H9 (cell line): ENCODE measurements at regions not wholly inside any gene's neighbourhood (a gene's known extent, or its start where the extent isn't known, plus 50 kb on each side); places are given as distances from the start of the nearest gene placed in this dataset.

Source experiments
- DNase-seq: peaks from one replicate; pipeline ENCODE4 v3.0.0-alpha.2; 2017
- H2AFZ ChIP-seq: one replicate; pipeline ENCODE4 v1.6.1; 2013; ENCODE audit warnings: mild to moderate bottlenecking, low read length, control low read depth, moderate library complexity
- H2AK5ac ChIP-seq: 2 replicates; pipeline ENCODE4 v1.6.1; 2013; ENCODE audit warnings: low read length, control low read depth, mixed read lengths; ENCODE audit not compliant: insufficient read length
- H2BK120ac ChIP-seq: one replicate; pipeline ENCODE4 v1.6.1; 2013; ENCODE audit warnings: low read depth, mild to moderate bottlenecking, low read length, control low read depth, inconsistent platforms; ENCODE audit not compliant: poor library complexity, severe bottlenecking
- H2BK12ac ChIP-seq: 2 replicates; pipeline ENCODE4 v1.6.1; 2013; ENCODE audit warnings: low read length, control low read depth, mixed read lengths, low read depth; ENCODE audit not compliant: insufficient read length
- H2BK15ac ChIP-seq: 2 replicates; pipeline ENCODE4 v1.6.1; 2013; ENCODE audit warnings: low read depth, low read length, control low read depth
- H2BK20ac ChIP-seq: one replicate; pipeline ENCODE4 v1.6.1; 2013; ENCODE audit warnings: low read depth, mild to moderate bottlenecking, low read length, control low read depth, inconsistent platforms; ENCODE audit not compliant: poor library complexity, severe bottlenecking
- H2BK5ac ChIP-seq: 2 replicates; pipeline ENCODE4 v1.6.1; 2013; ENCODE audit warnings: low read length, control low read depth, mixed read lengths; ENCODE audit not compliant: insufficient read length
- H3K14ac ChIP-seq: 2 replicates; pipeline ENCODE4 v1.6.1; 2013; ENCODE audit warnings: low read length, control low read depth; ENCODE audit not compliant: insufficient read depth
- H3K18ac ChIP-seq: 2 replicates; pipeline ENCODE4 v1.6.1; 2013; ENCODE audit warnings: low read depth, mild to moderate bottlenecking, mixed read lengths, low read length, control low read depth; ENCODE audit not compliant: insufficient read length
- H3K23ac ChIP-seq: 2 replicates; pipeline ENCODE4 v1.6.1; 2013; ENCODE audit warnings: low read length, control low read depth, mixed read lengths, low read depth; ENCODE audit not compliant: insufficient read length
- H3K23me2 ChIP-seq: 2 replicates; pipeline ENCODE4 v1.6.1; 2013; ENCODE audit warnings: low read depth, mild to moderate bottlenecking, mixed read lengths, low read length, control low read depth; ENCODE audit not compliant: insufficient read length, poor library complexity, severe bottlenecking
- H3K27ac ChIP-seq: 2 replicates; pipeline ENCODE4 v1.5.1; 2013; ENCODE audit warnings: low read length, control low read depth, mixed read lengths, low read depth; ENCODE audit not compliant: insufficient read length
- H3K27me3 ChIP-seq: 2 replicates; pipeline ENCODE4 v1.6.1; 2013; ENCODE audit warnings: low read length, control low read depth, inconsistent platforms; ENCODE audit not compliant: insufficient read depth
- H3K4ac ChIP-seq: 2 replicates; pipeline ENCODE4 v1.6.1; 2013; ENCODE audit warnings: low read depth, mild to moderate bottlenecking, control low read depth, inconsistent platforms, low read length, moderate library complexity
- H3K4me1 ChIP-seq: 2 replicates; pipeline ENCODE4 v1.6.1; 2013; ENCODE audit warnings: low read length, control low read depth, inconsistent platforms; ENCODE audit not compliant: insufficient read depth
- H3K4me2 ChIP-seq: 2 replicates; pipeline ENCODE4 v1.6.1; 2013; ENCODE audit warnings: low read length, control low read depth, mixed read lengths; ENCODE audit not compliant: insufficient read length, insufficient read depth
- H3K56ac ChIP-seq: 2 replicates; pipeline ENCODE4 v1.6.1; 2013; ENCODE audit warnings: low read depth, mild to moderate bottlenecking, mixed read lengths, low read length, control low read depth; ENCODE audit not compliant: insufficient read length
- H3K79me1 ChIP-seq: 2 replicates; pipeline ENCODE4 v1.6.1; 2013; ENCODE audit warnings: low read depth, mild to moderate bottlenecking, moderate library complexity, low read length, control low read depth, inconsistent platforms; ENCODE audit not compliant: insufficient read depth, poor library complexity, severe bottlenecking
- H3K79me2 ChIP-seq: 2 replicates; pipeline ENCODE4 v1.6.1; 2013; ENCODE audit warnings: low read length, control low read depth, inconsistent platforms; ENCODE audit not compliant: insufficient read depth
- H3K9ac ChIP-seq: 2 replicates; pipeline ENCODE4 v1.6.1; 2013; ENCODE audit warnings: low read length, control low read depth, mixed read lengths; ENCODE audit not compliant: insufficient read length; ENCODE audit errors: extremely low read depth
- H3K9me3 ChIP-seq: one replicate; pipeline ENCODE4 v1.6.1; 2013; ENCODE audit warnings: low read depth, low read length, inconsistent platforms; ENCODE audit not compliant: control insufficient read depth
- H3T11ph ChIP-seq: one replicate; pipeline ENCODE4 v1.6.1; 2013; ENCODE audit warnings: mild to moderate bottlenecking, low read length, control low read depth, inconsistent platforms
- H4K20me1 ChIP-seq: one replicate; pipeline ENCODE4 v1.6.1; 2013; ENCODE audit not compliant: control insufficient read depth, insufficient read length, insufficient read depth
- H4K5ac ChIP-seq: 2 replicates; pipeline ENCODE4 v1.6.1; 2013; ENCODE audit warnings: low read depth, mild to moderate bottlenecking, mixed read lengths, low read length, control low read depth; ENCODE audit not compliant: insufficient read length
- H4K8ac ChIP-seq: replicated peaks from 2 replicates; pipeline ENCODE4 v1.6.1; 2013; ENCODE audit warnings: low read length, control low read depth, mixed read lengths, low read depth; ENCODE audit not compliant: insufficient read length
- H4K91ac ChIP-seq: 2 replicates; pipeline ENCODE4 v1.6.1; 2013; ENCODE audit warnings: low read depth, mild to moderate bottlenecking, moderate library complexity, mixed read lengths, low read length, control low read depth; ENCODE audit not compliant: insufficient read length
- H3K27ac Mint-ChIP-seq, 3 experiments: 2 replicates in 2 of 3; 3 replicates in 1 of 3; pipeline ENCODE4 v1.8.0; 2020 to 2021; ENCODE audit warnings: mixed read lengths in 3 of 3, mild to moderate bottlenecking in 1 of 3, moderate library complexity in 1 of 3
- H3K27me3 Mint-ChIP-seq: 2 replicates; pipeline ENCODE4 v1.8.0; 2021; ENCODE audit warnings: low read depth, mild to moderate bottlenecking, moderate library complexity, mixed read lengths
- H3K36me3 Mint-ChIP-seq, 3 experiments: 2 replicates in 2 of 3; 3 replicates in 1 of 3; pipeline ENCODE4 v1.8.0; 2020 to 2021; ENCODE audit warnings: low read depth in 3 of 3, mixed read lengths in 3 of 3; ENCODE audit not compliant: insufficient read depth in 1 of 3
- H3K4me1 Mint-ChIP-seq, 2 experiments: 2 replicates each; pipeline ENCODE4 v1.8.0; 2020; ENCODE audit warnings: mixed read lengths in 2 of 2
- H3K4me3 Mint-ChIP-seq, 2 experiments: 2 replicates in 1 of 2; 3 replicates in 1 of 2; pipeline ENCODE4 v1.8.0; 2020 to 2021; ENCODE audit warnings: mild to moderate bottlenecking in 2 of 2, mixed read lengths in 2 of 2, moderate library complexity in 1 of 2
- H3K9me3 Mint-ChIP-seq, 2 experiments: 2 replicates in 1 of 2; 3 replicates in 1 of 2; pipeline ENCODE4 v1.8.0; 2020; ENCODE audit warnings: mild to moderate bottlenecking in 2 of 2, mixed read lengths in 2 of 2, moderate library complexity in 1 of 2
- CTCF ChIP-seq: fragments of 200-600 bp; sonication (generic); conservative IDR thresholded peaks from 3 replicates; pipeline ENCODE4 v1.8.0; 2021; ENCODE audit warnings: antibody characterized with exemption, mild to moderate bottlenecking

GRCh38 chr2:217417536-217417935, 557.7 kb upstream of the TNP1 start:
- H3K4me1 Mint-ChIP-seq, result no peaks in the 10 kb centered on the region
- no peak overlapping the region for H3K27ac Mint-ChIP-seq
- no peak overlapping the region for H2BK20ac ChIP-seq
- H3K4me1 ChIP-seq, result no peaks in the 10 kb centered on the region
- no peak overlapping the region for H3K56ac ChIP-seq
- H4K20me1 ChIP-seq, result no peaks in the 10 kb centered on the region
- H4K8ac ChIP-seq, result no peak overlapping the region
- H3K9me3 ChIP-seq, result no peaks in the 10 kb centered on the region
- DNase-seq, result no peak
- H3K23me2 ChIP-seq, result no peaks in the 10 kb centered on the region
- no peaks in the 10 kb centered on the region for H3K79me1 ChIP-seq
- no peak overlapping the region for H3K4me3 Mint-ChIP-seq
- peaks cover 11% of the 10 kb centered on the region for H3K27me3 Mint-ChIP-seq
- no peak overlapping the region for H3K23ac ChIP-seq
- no peaks in the 10 kb centered on the region for H3K27me3 ChIP-seq
- H3K36me3 Mint-ChIP-seq, result no peaks in the 10 kb centered on the region
- H3K18ac ChIP-seq, result no peak overlapping the region
- no peak overlapping the region for H3T11ph ChIP-seq
- no peak overlapping the region for H2AK5ac ChIP-seq
- no peak overlapping the region for H3K4ac ChIP-seq
- H3K27ac ChIP-seq, result no peak overlapping the region
- no peak overlapping the region for H4K91ac ChIP-seq
- no peak overlapping the region for H2AFZ ChIP-seq
- H2BK15ac ChIP-seq, result no peak overlapping the region
- peaks cover 1% of the 10 kb centered on the region; the same call in 1 of the 2 replicates for H3K79me2 ChIP-seq
- no peak overlapping the region for H2BK120ac ChIP-seq
- H2BK12ac ChIP-seq, result no peak overlapping the region
- H4K5ac ChIP-seq, result no peak overlapping the region
- no peaks in the 10 kb centered on the region for H3K9me3 Mint-ChIP-seq
- no peak overlapping the region for H3K14ac ChIP-seq
- H3K9ac ChIP-seq, result no peak overlapping the region
- TF ChIP-seq CTCF, result no peak
- H3K4me2 ChIP-seq, result no peak overlapping the region
- no peak overlapping the region for H2BK5ac ChIP-seq
